ENCODE measurements at regions not wholly inside any gene's neighbourhood (a gene's known extent, or its start where the extent isn't known, plus 50 kb on each side); places are given as distances from the start of the nearest gene placed in this dataset.

DNA sequence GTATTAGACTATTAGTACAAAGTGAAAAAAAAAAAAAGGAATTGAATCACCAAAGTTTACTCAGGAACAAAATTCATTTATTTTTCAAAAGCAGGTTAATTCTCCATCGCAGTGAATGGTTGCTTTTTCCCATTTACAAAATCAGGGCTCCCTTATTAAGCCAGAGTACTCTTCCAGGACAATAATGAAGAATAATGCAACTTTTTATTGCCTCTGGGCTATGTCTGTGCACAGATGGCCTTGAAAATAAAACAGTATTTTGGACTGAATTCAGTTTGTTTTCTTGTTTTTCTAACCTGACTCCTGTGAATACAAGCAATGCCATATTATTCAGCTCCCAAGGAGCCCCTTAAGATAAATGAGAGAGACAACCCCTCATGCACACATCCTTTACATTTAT, 246.8 kb downstream of the KCNS3 start:
- TF ChIP-seq CTCF (IDR thresholded peaks at IDR 0.05), result no peak
- no peak for TF ChIP-seq POLR2A (IDR thresholded peaks at IDR 0.05)
